Kidney (tissue), 13 donors: ENCODE measurements at regions not wholly inside any gene's neighbourhood (a gene's known extent, or its start where the extent isn't known, plus 50 kb on each side); places are given as distances from the start of the nearest gene placed in this dataset.

ENCODE experiments used
- DNase-seq, 5 donors: peaks; one replicate each; pipeline ENCODE4 v3.0.0-alpha.2; 2013 to 2020
- FAIRE-seq: peaks from 2 replicates; lab custom pipeline; 2012; peaks lifted over from hg19 to GRCh38; lab: Jason Lieb, UNC
- H3K27ac ChIP-seq, 2 donors: one replicate each; pipeline ENCODE4 v1.7.0; 2013; ENCODE audit warnings: low read depth in 2 of 2, low read length in 2 of 2, inconsistent platforms in 1 of 2
- H3K27me3 ChIP-seq: one replicate; pipeline ENCODE4 v1.7.1; 2013; ENCODE audit warnings: low read length, inconsistent platforms; ENCODE audit not compliant: control insufficient read depth, insufficient read depth
- H3K36me3 ChIP-seq, 3 donors: one replicate each; pipeline versions ENCODE4 v1.7.0 to v1.7.1; 2013; ENCODE audit warnings: low read length in 3 of 3, control low read depth in 1 of 3, inconsistent platforms in 1 of 3; ENCODE audit not compliant: insufficient read depth in 3 of 3, control insufficient read depth in 2 of 3
- H3K4me1 ChIP-seq, 3 donors: one replicate each; pipeline versions ENCODE4 v1.7.0 to v1.7.1; 2013; ENCODE audit warnings: low read length in 3 of 3, inconsistent platforms in 1 of 3, low read depth in 1 of 3; ENCODE audit not compliant: control insufficient read depth in 2 of 3, insufficient read depth in 2 of 3
- H3K4me3 ChIP-seq, 3 donors: one replicate each; pipeline versions ENCODE4 v1.7.0 to v1.8.1; 2013; ENCODE audit warnings: low read length in 3 of 3, control low read depth in 1 of 3, inconsistent platforms in 1 of 3
- H3K9ac ChIP-seq, 3 donors: one replicate each; pipeline versions ENCODE4 v1.7.0 to v1.7.1; 2013; ENCODE audit warnings: low read length in 3 of 3, control low read depth in 1 of 3, inconsistent platforms in 1 of 3
- H3K9me3 ChIP-seq, 3 donors: one replicate each; pipeline versions ENCODE4 v1.7.0 to v1.7.1; 2013; ENCODE audit warnings: low read length in 3 of 3, control low read depth in 1 of 3, inconsistent platforms in 1 of 3; ENCODE audit not compliant: control insufficient read depth in 2 of 3, insufficient read depth in 1 of 3
- CTCF ChIP-seq: IDR thresholded peaks from 3 replicates; pipeline ENCODE4 v1.5.1; 2012; ENCODE audit warnings: mild to moderate bottlenecking, moderate library complexity, borderline replicate concordance; ENCODE audit not compliant: insufficient read depth; ENCODE audit errors: extremely low read depth
- intact Hi-C: fragments of 100-400 bp; cut with DNase I; formaldehyde crosslinking; loops from one replicate; pipeline ENCODE4 v1.11.1; 2022
- donor health status: control.
- donor health status: control.
- donor health status: control.
- donor health status: control.
- donor health status: control.
- donor health status: DM: yes; HTN: yes; CAD: no.
- donor health status: Normal renal cell carcinoma (clear cell type).

GRCh38 chr11:71383461-71383860 lies 64.7 kb downstream of the DHCR7 start:
- no peaks in the 10 kb centered on the region for H3K4me1 ChIP-seq
- peaks cover 0 to 2% (median 0%) of the 10 kb centered on the region in 3 donors for H3K9me3 ChIP-seq
- H3K9ac ChIP-seq, result no peak overlapping the region
- TF ChIP-seq CTCF, result no peak
- no peaks in the 10 kb centered on the region for H3K27me3 ChIP-seq
- no peak overlapping the region for H3K27ac ChIP-seq
- FAIRE-seq (no peak), DNase-seq (no peak)
- no peaks in the 10 kb centered on the region for H3K36me3 ChIP-seq
- H3K4me3 ChIP-seq, result no peak overlapping the region
- intact Hi-C loops, result no loop called here

- H3K36me3 ChIP-seq, result no peaks in the 10 kb centered on the region
- no peaks in the 10 kb centered on the region for H3K4me1 ChIP-seq
- H3K9ac ChIP-seq, result no peak overlapping the region
- no peak overlapping the region for H3K27ac ChIP-seq
- no peaks in the 10 kb centered on the region for H3K27me3 ChIP-seq
- DNase-seq (no peak), FAIRE-seq (no peak)
- no peak overlapping the region for H3K4me3 ChIP-seq
- peaks cover 0 to 2% (median 0%) of the 10 kb centered on the region in 3 donors for H3K9me3 ChIP-seq
- intact Hi-C loops, result no loop called here
- TF ChIP-seq CTCF, result no peak
Measured at GRCh38 chr11:71381781-71382505, 66.2 kb downstream of the DHCR7 start.

GRCh38 chr11:71379701-71380100 lies 68.5 kb downstream of the DHCR7 start:
- Histone ChIP-seq H3K9ac (no peak overlapping the region), H3K36me3 (no peaks in the 10 kb centered on the region), H3K4me3 (no peak overlapping the region), H3K4me1 (no peaks in the 10 kb centered on the region), H3K27ac (no peak overlapping the region), H3K27me3 (no peaks in the 10 kb centered on the region), H3K9me3 (peaks cover 0 to 2% (median 0%) of the 10 kb centered on the region in 3 donors)
- FAIRE-seq (no peak), DNase-seq (no peak)
- intact Hi-C loops, result no loop called here
- TF ChIP-seq CTCF, result no peak
